Transverse colon (tissue), 4 donors: ENCODE measurements at regions not wholly inside any gene's neighbourhood (a gene's known extent, or its start where the extent isn't known, plus 50 kb on each side); places are given as distances from the start of the nearest gene placed in this dataset.

Experiments used
- DNase-seq: peaks from one replicate; pipeline ENCODE4 v3.0.0-alpha.2; 2019
- H3K27ac ChIP-seq, 4 donors: fragments of 200-600 bp; sonication (generic); 2 replicates each; pipeline ENCODE4 v1.5.1; 2016 to 2018; ENCODE audit warnings: inconsistent platforms in 4 of 4
- H3K27me3 ChIP-seq: fragments of 200-600 bp; sonication (generic); 2 replicates; pipeline ENCODE4 v1.5.1; 2017; ENCODE audit warnings: inconsistent platforms
- H3K36me3 ChIP-seq, 4 donors: fragments of 200-600 bp; sonication (generic); 2 replicates each; pipeline ENCODE4 v1.5.1; 2017 to 2019; ENCODE audit warnings: inconsistent platforms in 4 of 4
- H3K4me1 ChIP-seq, 4 donors: fragments of 200-600 bp; sonication (generic); 2 replicates each; pipeline ENCODE4 v1.5.1; 2017 to 2020; ENCODE audit warnings: inconsistent platforms in 4 of 4
- H3K4me3 ChIP-seq, 4 donors: fragments of 200-600 bp; sonication (generic); 1 replicate in 1 of 4; 2 replicates in 3 of 4; pipeline versions ENCODE4 v1.5.1 to v1.6.1; 2017 to 2019; ENCODE audit warnings: inconsistent platforms in 4 of 4
- H3K9me3 ChIP-seq, 2 donors: fragments of 200-600 bp; sonication (generic); 2 replicates each; pipeline ENCODE4 v1.5.1; 2017 to 2019; ENCODE audit warnings: inconsistent platforms in 2 of 2
- CTCF ChIP-seq, 5 experiments: fragments of 200-600 bp in 3 of 5; fragments of 450-650 bp in 2 of 5; sonication (generic) in 3 of 5; IDR thresholded peaks; 1 replicate in 2 of 5; 2 replicates in 3 of 5; pipeline ENCODE4 v1.5.1; 2016 to 2017; ENCODE audit warnings: antibody characterized with exemption in 5 of 5, inconsistent platforms in 3 of 5, mild to moderate bottlenecking in 2 of 5, moderate library complexity in 1 of 5
- EP300 ChIP-seq: sonication (generic); formaldehyde crosslinking; IDR thresholded peaks from one replicate; pipeline ENCODE4 v1.6.1; 2017; ENCODE audit warnings: antibody characterized with exemption, low read depth
- POLR2A ChIP-seq: fragments of 450-650 bp; IDR thresholded peaks from one replicate; pipeline ENCODE4 v1.6.1; 2016; ENCODE audit warnings: antibody characterized with exemption, mild to moderate bottlenecking, moderate library complexity
- POLR2AphosphoS5 ChIP-seq, 3 donors: sonication (generic); formaldehyde crosslinking; IDR thresholded peaks; one replicate each; pipeline ENCODE4 v1.6.1; 2016; ENCODE audit warnings: antibody characterized with exemption in 3 of 3
- WGBS, 2 donors: methylation state at CpG; one replicate each; pipeline ENCODE4 v1.1.5; 2018; ENCODE audit warnings: low coverage in 1 of 2; 5-methylcytosine and 5-hydroxymethylcytosine counted together
- in situ Hi-C, 4 donors: fragments of 200-750 bp; cut with MboI; loops; one replicate each; pipeline versions ENCODE4 v1.15.0 to v1.15.1; 2017; ENCODE audit warnings: low sequenced_read_pairs in 3 of 4, low pct_ligation_motif_present in 1 of 4, low pct_unique_long_range_greater_than_20kb in 1 of 4
- intact Hi-C: fragments of 100-400 bp; cut with DNase I; formaldehyde crosslinking; loops from one replicate; pipeline ENCODE4 v1.15.1; 2023; ENCODE audit warnings: low total_unique reads

- in situ Hi-C loops (no loop called here), intact Hi-C loops (no loop called here)
- H3K36me3 ChIP-seq = no peaks in the 10 kb centered on the region
- H3K27me3 ChIP-seq = no peaks in the 10 kb centered on the region
- 14 to 36% methylated on average over 1 to 3 of the region's 3 CpGs for WGBS, 2 donors
- H3K4me3 ChIP-seq = no peak overlapping the region
- TF ChIP-seq POLR2AphosphoS5 (IDR thresholded peaks at IDR 0.05) = no peak
- TF ChIP-seq CTCF (IDR thresholded peaks at IDR 0.05) = no peak
- TF ChIP-seq POLR2A = no peak
- TF ChIP-seq EP300 = no peak
- H3K9me3 ChIP-seq = no peaks in the 10 kb centered on the region
- H3K4me1 ChIP-seq = no peaks in the 10 kb centered on the region
- H3K27ac ChIP-seq = no peak overlapping the region
- no peak for DNase-seq
These were observed 382.2 kb upstream of the CDH5 start for GRCh38 chr16:65984296-65984695.

- Histone ChIP-seq H3K4me3 (no peak overlapping the region), H3K27ac (no peak overlapping the region), H3K9me3 (no peaks in the 10 kb centered on the region), H3K4me1 (no peaks in the 10 kb centered on the region), H3K36me3 (no peaks in the 10 kb centered on the region), H3K27me3 (no peaks in the 10 kb centered on the region)
- 11 to 66% methylated on average over 1 to 2 of the region's 2 CpGs for WGBS, 2 donors
- in situ Hi-C loops = no loop called here
- intact Hi-C loops = no loop called here
- no peak for DNase-seq
- TF ChIP-seq CTCF (IDR thresholded peaks at IDR 0.05) (no peak), POLR2A (no peak)
These were observed 385.4 kb upstream of the CDH5 start for GRCh38 chr16:65981057-65981456.

GRCh38 chr16:65975049-65975708, 391.3 kb upstream of the CDH5 start:
- H3K4me3 ChIP-seq = no peak overlapping the region
- intact Hi-C loops = no loop called here
- TF ChIP-seq EP300 (no peak), POLR2A (no peak), POLR2AphosphoS5 (IDR thresholded peaks at IDR 0.05) (no peak), CTCF (IDR thresholded peaks at IDR 0.05) (no peak)
- no peaks in the 10 kb centered on the region for H3K9me3 ChIP-seq
- no peaks in the 10 kb centered on the region for H3K4me1 ChIP-seq
- no peaks in the 10 kb centered on the region for H3K36me3 ChIP-seq
- H3K27me3 ChIP-seq = no peaks in the 10 kb centered on the region
- WGBS, 2 donors = 84 to 93% methylated on average over 3 to 7 of the region's 7 CpGs
- H3K27ac ChIP-seq = no peak overlapping the region
- in situ Hi-C loops = no loop called here
- no peak for DNase-seq

- TF ChIP-seq CTCF (IDR thresholded peaks at IDR 0.05) = no peak
- TF ChIP-seq POLR2A = no peak
- no peak for TF ChIP-seq POLR2AphosphoS5 (IDR thresholded peaks at IDR 0.05)
- TF ChIP-seq EP300 = no peak
- 59 to 62% methylated on average over 2 to 4 of the region's 4 CpGs for whole genome bisulfite sequencing, 2 donors
- in situ Hi-C loops (no loop called here), intact Hi-C loops (no loop called here)
- no peaks in the 10 kb centered on the region for H3K36me3 ChIP-seq
- no peak overlapping the region for H3K4me3 ChIP-seq
- H3K4me1 ChIP-seq = no peaks in the 10 kb centered on the region
- no peak overlapping the region for H3K27ac ChIP-seq
- no peaks in the 10 kb centered on the region for H3K27me3 ChIP-seq
- DNase-seq = no peak
- H3K9me3 ChIP-seq = no peaks in the 10 kb centered on the region
These were observed 399.1 kb upstream of the CDH5 start for GRCh38 chr16:65967376-65967775.
